Right lobe of liver (tissue), 4 donors: ENCODE measurements at regions not wholly inside any gene's neighbourhood (a gene's known extent, or its start where the extent isn't known, plus 50 kb on each side); places are given as distances from the start of the nearest gene placed in this dataset.

Source experiments
- POLR2A ChIP-seq: fragments of 450-650 bp; IDR thresholded peaks from one replicate; pipeline ENCODE4 v1.6.1; 2017; ENCODE audit warnings: antibody characterized with exemption, mild to moderate bottlenecking
- TF ChIP-seq, protein P1 (sequence below), 4 donors: fragments of 200-600 bp in 3 of 4; fragments of 450-650 bp in 1 of 4; IDR thresholded peaks; one replicate each; pipeline versions ENCODE4 v1.5.1 to v1.8.0; 2016 to 2022; ENCODE audit warnings: antibody characterized with exemption in 4 of 4, mild to moderate bottlenecking in 2 of 4
- donor health status: DM: no; HTN: no; CAD: no.
- donor health status: DM: no; HTN: no; CAD: no.
- donor health status: DM: no; HTN: yes; CAD: no.

GRCh38 chr6:150510576-150510975 lies 89.1 kb upstream of the PLEKHG1 start:
- TF ChIP-seq, protein P1, sequence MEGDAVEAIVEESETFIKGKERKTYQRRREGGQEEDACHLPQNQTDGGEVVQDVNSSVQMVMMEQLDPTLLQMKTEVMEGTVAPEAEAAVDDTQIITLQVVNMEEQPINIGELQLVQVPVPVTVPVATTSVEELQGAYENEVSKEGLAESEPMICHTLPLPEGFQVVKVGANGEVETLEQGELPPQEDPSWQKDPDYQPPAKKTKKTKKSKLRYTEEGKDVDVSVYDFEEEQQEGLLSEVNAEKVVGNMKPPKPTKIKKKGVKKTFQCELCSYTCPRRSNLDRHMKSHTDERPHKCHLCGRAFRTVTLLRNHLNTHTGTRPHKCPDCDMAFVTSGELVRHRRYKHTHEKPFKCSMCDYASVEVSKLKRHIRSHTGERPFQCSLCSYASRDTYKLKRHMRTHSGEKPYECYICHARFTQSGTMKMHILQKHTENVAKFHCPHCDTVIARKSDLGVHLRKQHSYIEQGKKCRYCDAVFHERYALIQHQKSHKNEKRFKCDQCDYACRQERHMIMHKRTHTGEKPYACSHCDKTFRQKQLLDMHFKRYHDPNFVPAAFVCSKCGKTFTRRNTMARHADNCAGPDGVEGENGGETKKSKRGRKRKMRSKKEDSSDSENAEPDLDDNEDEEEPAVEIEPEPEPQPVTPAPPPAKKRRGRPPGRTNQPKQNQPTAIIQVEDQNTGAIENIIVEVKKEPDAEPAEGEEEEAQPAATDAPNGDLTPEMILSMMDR (IDR thresholded peaks at IDR 0.05): no peak
- no peak for TF ChIP-seq POLR2A
